ENCODE measurements at regions not wholly inside any gene's neighbourhood (a gene's known extent, or its start where the extent isn't known, plus 50 kb on each side); places are given as distances from the start of the nearest gene placed in this dataset.

- DNase-seq (ENCODE audit: low read depth in 2 of 2, low spot score in 1 of 2): no peak
These were observed 72.7 kb upstream of the NETO1 start for GRCh38 chr18:72940509-72940908.

- no peak for DNase-seq (ENCODE audit: low read depth in 2 of 2, low spot score in 1 of 2)
These were observed 68.0 kb upstream of the NETO1 start for GRCh38 chr18:72935744-72936143.

DNA sequence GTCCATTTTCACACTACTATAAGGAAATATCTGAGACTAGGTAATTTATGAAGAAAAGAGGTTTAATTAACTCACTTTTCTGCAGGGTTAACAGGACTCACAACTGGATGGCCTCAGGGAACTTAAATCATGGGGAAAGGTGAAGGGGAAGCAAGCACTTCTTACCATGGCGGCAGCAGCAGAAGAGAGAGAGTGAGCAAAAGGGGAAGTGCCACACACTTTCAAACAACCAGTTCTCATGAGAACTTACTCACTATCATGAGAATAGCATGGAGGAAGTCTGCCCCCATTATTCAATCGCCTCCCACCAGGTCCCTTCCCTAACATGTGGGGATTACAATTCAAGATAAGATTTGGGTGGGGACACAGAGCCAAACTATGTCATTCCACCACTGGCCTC, 55.1 kb upstream of the NETO1 start:
- DNase-seq (ENCODE audit: low read depth in 2 of 2, low spot score in 1 of 2): no peak

All from stimulated activated CD8-positive, alpha-beta memory T cell treated with anti-CD3 and anti-CD28 coated beads, Interleukin-4, amount 100 ng/mL, for 4 hours (primary cell).